HEK293T (cell line): ENCODE measurements at regions not wholly inside any gene's neighbourhood (a gene's known extent, or its start where the extent isn't known, plus 50 kb on each side); places are given as distances from the start of the nearest gene placed in this dataset.

ENCODE experiments used
- ARNT ChIP-seq: fragments of 450-650 bp; IDR thresholded peaks from 2 replicates; pipeline ENCODE4 v1.6.1; 2017; ENCODE audit warnings: mild to moderate bottlenecking
- BHLHE40 ChIP-seq: fragments of 450-650 bp; IDR thresholded peaks from 2 replicates; pipeline ENCODE4 v1.6.1; 2016; ENCODE audit warnings: mild to moderate bottlenecking, moderate library complexity, borderline replicate concordance
- ELF4 ChIP-seq: fragments of 450-650 bp; IDR thresholded peaks from 2 replicates; pipeline ENCODE4 v1.6.1; 2017; ENCODE audit warnings: antibody characterized with exemption
- FOXK2 ChIP-seq: fragments of 450-650 bp; IDR thresholded peaks from 2 replicates; pipeline ENCODE4 v1.6.1; 2016; ENCODE audit warnings: mild to moderate bottlenecking
- FOXM1 ChIP-seq: fragments of 450-650 bp; IDR thresholded peaks from 2 replicates; pipeline ENCODE4 v1.6.1; 2017; ENCODE audit warnings: mild to moderate bottlenecking, borderline replicate concordance
- HDGF ChIP-seq: fragments of 450-650 bp; IDR thresholded peaks from 2 replicates; pipeline ENCODE4 v1.6.1; 2017; ENCODE audit warnings: antibody characterized with exemption, borderline replicate concordance
- L3MBTL2 ChIP-seq: fragments of 450-650 bp; conservative IDR thresholded peaks from 2 replicates; pipeline ENCODE4 v1.6.1; 2016; ENCODE audit warnings: mild to moderate bottlenecking
- LEF1 ChIP-seq: fragments of 450-650 bp; IDR thresholded peaks from 2 replicates; pipeline ENCODE4 v1.6.1; 2017; ENCODE audit warnings: mild to moderate bottlenecking, borderline replicate concordance
- NFRKB ChIP-seq: fragments of 450-650 bp; IDR thresholded peaks from 2 replicates; pipeline ENCODE4 v1.6.1; 2016; ENCODE audit warnings: mild to moderate bottlenecking, moderate library complexity
- PKNOX1 ChIP-seq: fragments of 450-650 bp; IDR thresholded peaks from 2 replicates; pipeline ENCODE4 v1.6.1; 2016
- SP1 ChIP-seq: fragments of 450-650 bp; IDR thresholded peaks from 2 replicates; pipeline ENCODE4 v1.6.1; 2017
- SUZ12 ChIP-seq: fragments of 450-650 bp; IDR thresholded peaks from 2 replicates; pipeline ENCODE4 v1.6.1; 2016; ENCODE audit warnings: mild to moderate bottlenecking
- TARDBP ChIP-seq: fragments of 450-650 bp; IDR thresholded peaks from 2 replicates; pipeline ENCODE4 v1.6.1; 2016

GRCh38 chr6:159527351-159527750 lies 165.7 kb downstream of the SOD2 start:
- TF ChIP-seq SUZ12 (no peak), L3MBTL2 (no peak), HDGF (no peak), FOXM1 (no peak), BHLHE40 (no peak), TARDBP (no peak), LEF1 (no peak), FOXK2 (no peak), SP1 (no peak), ARNT (no peak), NFRKB (no peak), ELF4 (no peak), PKNOX1 (no peak)
